ENCODE measurements at regions not wholly inside any gene's neighbourhood (a gene's known extent, or its start where the extent isn't known, plus 50 kb on each side); places are given as distances from the start of the nearest gene placed in this dataset.

GRCh38 chr3:29226706-29227105 is 54.2 kb upstream of the RBMS3 start:
- TF ChIP-seq CTCF (IDR thresholded peaks at IDR 0.05) (no peak), EP300 (IDR thresholded peaks at IDR 0.05) (no peak), POLR2AphosphoS5 (IDR thresholded peaks at IDR 0.05) (no peak)
